OCI-LY7 (cell line): ENCODE measurements at regions not wholly inside any gene's neighbourhood (a gene's known extent, or its start where the extent isn't known, plus 50 kb on each side); places are given as distances from the start of the nearest gene placed in this dataset.

Source experiments
- BruUV-seq: library from RNA; stranded (reverse); fragments of 400-500 nt; replicated peaks from 2 replicates; lab custom pipeline; 2021; lab: Mats Ljungman, UMichigan
- CTCF ChIA-PET: fragments of 300-600 bp; sonication (Branson Sonifier 250); formaldehyde crosslinking; loops from one replicate; lab custom pipeline; 2022; ENCODE audit warnings: antibody characterized with exemption; ENCODE audit not compliant: unreplicated experiment; lab: Charles Lee
- POLR2A ChIA-PET: fragments of 300-600 bp; sonication (Branson Sonifier 250); formaldehyde crosslinking; loops from one replicate; lab custom pipeline; 2022; ENCODE audit warnings: antibody characterized with exemption; lab: Charles Lee
- DNase-seq: peaks from one replicate; pipeline ENCODE4 v3.0.0-alpha.2; 2015; ENCODE audit warnings: low spot score
- H2AFZ ChIP-seq: fragments of 200-600 bp; sonication (generic), shearing (Covaris generic); 2 replicates; pipeline ENCODE4 v1.6.1; 2014; ENCODE audit warnings: mild to moderate bottlenecking, antibody characterized with exemption, low read length, moderate library complexity
- H3K27ac ChIP-seq: fragments of 200-600 bp; sonication (generic); 2 replicates; pipeline ENCODE4 v1.5.1; 2014; ENCODE audit warnings: mixed run types, low read depth, mild to moderate bottlenecking, moderate library complexity, low read length, inconsistent platforms; ENCODE audit not compliant: poor library complexity, severe bottlenecking
- H3K36me3 ChIP-seq: fragments of 200-600 bp; sonication (generic); 2 replicates; pipeline ENCODE4 v1.6.1; 2014; ENCODE audit warnings: mild to moderate bottlenecking, antibody characterized with exemption, low read length, moderate library complexity, mixed read lengths; ENCODE audit not compliant: insufficient read depth
- H3K4me1 ChIP-seq: fragments of 200-600 bp; sonication (generic); 2 replicates; pipeline ENCODE4 v1.5.1; 2014; ENCODE audit warnings: mild to moderate bottlenecking, low read length; ENCODE audit not compliant: insufficient read depth, poor library complexity, severe bottlenecking
- H3K4me2 ChIP-seq: fragments of 200-600 bp; sonication (generic); 2 replicates; pipeline ENCODE4 v1.6.1; 2014; ENCODE audit warnings: mild to moderate bottlenecking, low read length
- H3K4me3 ChIP-seq: fragments of 200-600 bp; sonication (generic); 2 replicates; pipeline ENCODE4 v1.5.1; 2014; ENCODE audit warnings: mild to moderate bottlenecking, low read depth, low read length; ENCODE audit not compliant: poor library complexity, severe bottlenecking
- H3K79me2 ChIP-seq: fragments of 200-600 bp; sonication (generic); 2 replicates; pipeline ENCODE4 v1.6.1; 2016; ENCODE audit warnings: low read depth, mild to moderate bottlenecking, low read length, moderate library complexity, mixed read lengths; ENCODE audit not compliant: insufficient read depth
- H3K9me2 ChIP-seq: fragments of 200-600 bp; sonication (generic); 2 replicates; pipeline ENCODE4 v1.6.1; 2016; ENCODE audit warnings: mild to moderate bottlenecking, low read length, mixed read lengths; ENCODE audit not compliant: insufficient read depth
- H3K9me3 ChIP-seq: fragments of 200-600 bp; sonication (generic); 2 replicates; pipeline ENCODE4 v1.6.1; 2014; ENCODE audit warnings: mild to moderate bottlenecking, mixed run types, low read length, mixed read lengths
- H4K20me1 ChIP-seq: fragments of 200-600 bp; sonication (generic); 2 replicates; pipeline ENCODE4 v1.6.1; 2014; ENCODE audit warnings: mild to moderate bottlenecking, antibody characterized with exemption, low read length, moderate library complexity, mixed read lengths; ENCODE audit not compliant: insufficient read depth
- EZH2phosphoT487 ChIP-seq: fragments of 200-600 bp; sonication (generic); IDR thresholded peaks from 2 replicates; pipeline ENCODE4 v1.6.1; 2018; ENCODE audit warnings: low read depth, borderline replicate concordance, mild to moderate bottlenecking, mixed run types, antibody characterized with exemption, low read length, moderate library complexity, mixed read lengths
- intact Hi-C: fragments of 100-400 bp; cut with micrococcal nuclease; formaldehyde crosslinking; loops from one replicate; pipeline ENCODE4 v1.10.0; 2022; ENCODE audit not compliant: unreplicated experiment
- TF ChIP-seq, protein P1 (sequence below): fragments of 200-600 bp; sonication (generic); conservative IDR thresholded peaks from 2 replicates; pipeline ENCODE4 v1.5.1; 2014; ENCODE audit warnings: mild to moderate bottlenecking, antibody characterized with exemption, low read length, moderate library complexity, mixed read lengths

DNA sequence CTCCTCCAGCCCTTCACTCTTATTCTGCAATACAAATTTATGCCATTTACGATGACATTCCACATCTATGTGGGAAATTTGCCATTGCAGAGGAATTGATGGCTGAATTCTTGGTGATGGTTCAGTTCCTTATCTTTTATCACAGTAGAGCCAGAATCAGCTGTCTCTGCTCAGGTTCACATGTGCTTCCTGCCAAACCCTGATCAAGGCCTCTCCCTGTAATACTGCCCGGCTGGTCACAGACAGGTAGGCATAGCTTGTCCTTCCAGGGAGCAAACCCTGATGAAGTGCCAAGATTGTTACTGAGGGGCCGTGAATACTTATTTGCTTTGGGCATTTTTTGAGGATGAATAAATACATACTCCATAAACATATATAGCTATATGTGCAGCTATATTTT, 450.0 kb downstream of the NSUN3 start:
- intact Hi-C loops = no loop called here

DNA sequence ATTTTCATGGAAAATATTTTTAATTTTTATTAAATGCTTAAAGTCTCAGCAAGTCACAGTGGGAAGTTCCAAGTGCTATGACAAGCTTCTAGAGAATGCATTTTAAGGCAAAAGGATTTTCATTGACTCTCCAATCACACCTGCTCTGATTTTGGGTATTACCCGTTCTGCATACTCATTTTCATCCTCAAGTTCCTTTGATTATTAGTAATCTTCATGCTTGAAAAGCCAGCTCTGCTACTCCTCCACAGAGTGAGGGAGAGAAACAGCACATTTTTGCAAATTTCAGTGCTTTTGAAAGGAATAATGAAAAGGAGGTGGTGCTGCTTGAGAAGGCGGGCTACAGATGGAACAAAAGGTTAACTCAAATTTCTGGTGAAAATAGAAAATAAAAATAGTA, 450.7 kb downstream of the NSUN3 start:
- no TSS peak for BruUV-seq
- intact Hi-C loops = no loop called here
- Histone ChIP-seq H2AFZ (no peak overlapping the region), H3K27ac (no peak overlapping the region), H3K9me3 (no peaks in the 10 kb centered on the region), H4K20me1 (no peaks in the 10 kb centered on the region), H3K9me2 (no peaks in the 10 kb centered on the region), H3K36me3 (no peaks in the 10 kb centered on the region), H3K79me2 (no peaks in the 10 kb centered on the region), H3K4me1 (no peaks in the 10 kb centered on the region), H3K4me2 (no peak overlapping the region), H3K4me3 (no peak overlapping the region)
- CTCF ChIA-PET = no interaction called here
- POLR2A ChIA-PET = no interaction called here
- no peak for TF ChIP-seq EZH2phosphoT487
- TF ChIP-seq, protein P1, sequence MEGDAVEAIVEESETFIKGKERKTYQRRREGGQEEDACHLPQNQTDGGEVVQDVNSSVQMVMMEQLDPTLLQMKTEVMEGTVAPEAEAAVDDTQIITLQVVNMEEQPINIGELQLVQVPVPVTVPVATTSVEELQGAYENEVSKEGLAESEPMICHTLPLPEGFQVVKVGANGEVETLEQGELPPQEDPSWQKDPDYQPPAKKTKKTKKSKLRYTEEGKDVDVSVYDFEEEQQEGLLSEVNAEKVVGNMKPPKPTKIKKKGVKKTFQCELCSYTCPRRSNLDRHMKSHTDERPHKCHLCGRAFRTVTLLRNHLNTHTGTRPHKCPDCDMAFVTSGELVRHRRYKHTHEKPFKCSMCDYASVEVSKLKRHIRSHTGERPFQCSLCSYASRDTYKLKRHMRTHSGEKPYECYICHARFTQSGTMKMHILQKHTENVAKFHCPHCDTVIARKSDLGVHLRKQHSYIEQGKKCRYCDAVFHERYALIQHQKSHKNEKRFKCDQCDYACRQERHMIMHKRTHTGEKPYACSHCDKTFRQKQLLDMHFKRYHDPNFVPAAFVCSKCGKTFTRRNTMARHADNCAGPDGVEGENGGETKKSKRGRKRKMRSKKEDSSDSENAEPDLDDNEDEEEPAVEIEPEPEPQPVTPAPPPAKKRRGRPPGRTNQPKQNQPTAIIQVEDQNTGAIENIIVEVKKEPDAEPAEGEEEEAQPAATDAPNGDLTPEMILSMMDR = no peak
- no peak for DNase-seq

More for the DNA sequence above, 450.0 kb downstream of the NSUN3 start:
- H3K9me2 ChIP-seq = no peaks in the 10 kb centered on the region
- BruUV-seq = no TSS peak
- H3K27ac ChIP-seq = no peak overlapping the region
- ChIA-PET CTCF (no interaction called here), POLR2A (interaction anchor here (0.6 kb wide), 1 partner anchor 67 kb away, joined by 4 read pairs; no protein-coding TSS in a partner anchor)
- no peaks in the 10 kb centered on the region for H3K4me1 ChIP-seq
- no peaks in the 10 kb centered on the region for H3K79me2 ChIP-seq
- H3K4me3 ChIP-seq = no peak overlapping the region
- H3K36me3 ChIP-seq = no peaks in the 10 kb centered on the region
- TF ChIP-seq EZH2phosphoT487 = no peak
- TF ChIP-seq, protein P1 = no peak
- no peaks in the 10 kb centered on the region for H3K9me3 ChIP-seq
- H2AFZ ChIP-seq = no peak overlapping the region
- H4K20me1 ChIP-seq = no peaks in the 10 kb centered on the region
- no peak for DNase-seq
- no peak overlapping the region for H3K4me2 ChIP-seq

DNA sequence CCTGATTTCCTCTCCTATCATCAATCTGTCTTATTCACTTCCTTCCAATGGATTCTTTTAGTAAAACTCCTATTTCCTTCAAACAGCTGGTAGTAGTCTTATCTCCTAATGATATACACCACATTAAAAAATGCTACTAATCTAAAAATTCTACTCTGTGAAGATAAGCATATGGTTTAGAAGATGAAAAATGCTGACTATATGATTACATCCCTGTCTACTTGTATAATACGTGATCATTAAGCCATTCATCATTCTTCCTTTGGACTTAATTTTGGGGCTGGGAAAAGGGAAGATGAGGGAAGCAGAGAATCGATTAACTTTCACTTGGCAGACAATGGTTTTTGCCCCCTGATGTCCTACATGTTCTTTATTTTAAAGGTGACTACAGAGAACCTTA, 453.1 kb downstream of the NSUN3 start:
- Histone ChIP-seq H3K4me3 (no peak overlapping the region), H3K4me1 (no peaks in the 10 kb centered on the region), H4K20me1 (no peaks in the 10 kb centered on the region), H3K36me3 (no peaks in the 10 kb centered on the region), H3K9me2 (no peaks in the 10 kb centered on the region), H3K9me3 (no peaks in the 10 kb centered on the region), H2AFZ (no peak overlapping the region), H3K79me2 (no peaks in the 10 kb centered on the region), H3K27ac (no peak overlapping the region), H3K4me2 (no peak overlapping the region)
- TF ChIP-seq, protein P1 = no peak
- TF ChIP-seq EZH2phosphoT487 = no peak
- DNase-seq = no peak
- ChIA-PET CTCF (no interaction called here), POLR2A (interaction anchor here (0.7 kb wide), 1 partner anchor 23 kb away, joined by 3 read pairs; no protein-coding TSS in a partner anchor)
- no TSS peak for BruUV-seq
- intact Hi-C loops = no loop called here
